Keratinocyte (primary cell): ENCODE measurements at regions not wholly inside any gene's neighbourhood (a gene's known extent, or its start where the extent isn't known, plus 50 kb on each side); places are given as distances from the start of the nearest gene placed in this dataset.

ENCODE experiments used
- DNase-seq: peaks from one replicate; pipeline ENCODE4 v3.0.0-alpha.2; 2011; ENCODE audit warnings: low read depth, missing footprints, low spot score
- FAIRE-seq: peaks from 2 replicates; lab custom pipeline; 2011; peaks lifted over from hg19 to GRCh38; lab: Jason Lieb, UNC
- H2AFZ ChIP-seq: 2 replicates; pipeline ENCODE4 v1.6.0; 2012; ENCODE audit warnings: low read length, control low read depth, inconsistent platforms; ENCODE audit not compliant: control insufficient read depth
- H3K27ac ChIP-seq: 2 replicates; pipeline ENCODE4 v1.5.1; 2011; ENCODE audit warnings: low read length; ENCODE audit not compliant: control insufficient read depth, insufficient read depth
- H3K27me3 ChIP-seq: 3 replicates; pipeline ENCODE4 v1.6.0; 2011; ENCODE audit warnings: low read length; ENCODE audit not compliant: control insufficient read depth, insufficient read depth; ENCODE audit errors: extremely low read depth
- H3K36me3 ChIP-seq, 2 experiments: 2 replicates in 1 of 2; 3 replicates in 1 of 2; pipeline ENCODE4 v1.5.1; 2011; ENCODE audit warnings: low read length in 2 of 2, mild to moderate bottlenecking in 1 of 2; ENCODE audit not compliant: control insufficient read depth in 2 of 2, insufficient read depth in 2 of 2; ENCODE audit errors: extremely low read depth in 1 of 2
- H3K4me1 ChIP-seq: 3 replicates; pipeline ENCODE4 v1.5.1; 2011; ENCODE audit warnings: low read length; ENCODE audit not compliant: control insufficient read depth, insufficient read depth; ENCODE audit errors: extremely low read depth
- H3K4me2 ChIP-seq: 3 replicates; pipeline ENCODE4 v1.6.0; 2011; ENCODE audit warnings: low read depth, low read length; ENCODE audit not compliant: control insufficient read depth, insufficient read depth; ENCODE audit errors: extremely low read depth
- H3K4me3 ChIP-seq, 3 experiments: fragments of 200-600 bp in 1 of 3; sonication (generic) in 1 of 3; 2 replicates in 2 of 3; 3 replicates in 1 of 3; pipeline ENCODE4 v1.5.1; 2011 to 2016; ENCODE audit warnings: low read length in 3 of 3, mild to moderate bottlenecking in 3 of 3, control low read depth in 2 of 3, inconsistent platforms in 1 of 3, low read depth in 1 of 3, mixed read lengths in 1 of 3, mixed run types in 1 of 3, moderate library complexity in 1 of 3; ENCODE audit not compliant: control insufficient read depth in 2 of 3, insufficient read depth in 2 of 3; ENCODE audit errors: extremely low read depth in 1 of 3
- H3K79me2 ChIP-seq: 2 replicates; pipeline ENCODE4 v1.6.0; 2012; ENCODE audit warnings: low read length; ENCODE audit not compliant: control insufficient read depth, insufficient read depth
- H3K9ac ChIP-seq: 3 replicates; pipeline ENCODE4 v1.6.0; 2011; ENCODE audit warnings: low read length; ENCODE audit not compliant: control insufficient read depth, insufficient read depth; ENCODE audit errors: extremely low read depth
- H3K9me1 ChIP-seq: 3 replicates; pipeline ENCODE4 v1.6.0; 2011; ENCODE audit warnings: low read length; ENCODE audit not compliant: control insufficient read depth, insufficient read depth; ENCODE audit errors: extremely low read depth
- H3K9me3 ChIP-seq: 2 replicates; pipeline ENCODE4 v1.5.1; 2012; ENCODE audit warnings: low read depth, low read length; ENCODE audit not compliant: control insufficient read depth
- H4K20me1 ChIP-seq: 3 replicates; pipeline ENCODE4 v1.6.0; 2011; ENCODE audit warnings: low read length; ENCODE audit not compliant: control insufficient read depth, insufficient read depth; ENCODE audit errors: extremely low read depth
- EZH2 ChIP-seq: IDR thresholded peaks from one replicate; pipeline ENCODE4 v1.6.1; 2012; ENCODE audit warnings: inconsistent platforms, mild to moderate bottlenecking, low read length, moderate library complexity
- dilution Hi-C: fragments of 300-500 bp; cut with MboI; formaldehyde crosslinking; loops from one replicate; pipeline ENCODE4 v1.7.0; 2020; ENCODE audit warnings: low sequenced_read_pairs; ENCODE audit not compliant: extremely low pct_ligation_motif_present
- TF ChIP-seq, protein P1 (sequence below), 3 experiments: IDR thresholded peaks in 1 of 3; conservative IDR thresholded peaks in 1 of 3; optimal IDR thresholded peaks in 1 of 3; 2 replicates in 2 of 3; 3 replicates in 1 of 3; pipeline versions ENCODE3 to v1.5.1; 2011; ENCODE audit warnings: low read length in 3 of 3, mild to moderate bottlenecking in 3 of 3, moderate library complexity in 2 of 3, control low read depth in 1 of 3, inconsistent platforms in 1 of 3; ENCODE audit not compliant: insufficient read depth in 2 of 3; ENCODE audit errors: extremely low read depth in 1 of 3

GRCh38 chr11:27963370-27963769 is 144.6 kb downstream of the KIF18A start:
- no peak for FAIRE-seq
- Histone ChIP-seq H3K9me1 (no peaks in the 10 kb centered on the region), H3K4me3 (no peak overlapping the region), H3K36me3 (no peaks in the 10 kb centered on the region), H3K27me3 (no peaks in the 10 kb centered on the region), H3K4me1 (no peaks in the 10 kb centered on the region), H2AFZ (no peak overlapping the region), H3K9ac (no peak overlapping the region), H3K4me2 (no peak overlapping the region), H4K20me1 (no peaks in the 10 kb centered on the region), H3K27ac (no peak overlapping the region), H3K79me2 (no peaks in the 10 kb centered on the region), H3K9me3 (no peaks in the 10 kb centered on the region)
- no peak for DNase-seq
- dilution Hi-C loops, result no loop called here
- no peak for TF ChIP-seq EZH2
- TF ChIP-seq, protein P1, sequence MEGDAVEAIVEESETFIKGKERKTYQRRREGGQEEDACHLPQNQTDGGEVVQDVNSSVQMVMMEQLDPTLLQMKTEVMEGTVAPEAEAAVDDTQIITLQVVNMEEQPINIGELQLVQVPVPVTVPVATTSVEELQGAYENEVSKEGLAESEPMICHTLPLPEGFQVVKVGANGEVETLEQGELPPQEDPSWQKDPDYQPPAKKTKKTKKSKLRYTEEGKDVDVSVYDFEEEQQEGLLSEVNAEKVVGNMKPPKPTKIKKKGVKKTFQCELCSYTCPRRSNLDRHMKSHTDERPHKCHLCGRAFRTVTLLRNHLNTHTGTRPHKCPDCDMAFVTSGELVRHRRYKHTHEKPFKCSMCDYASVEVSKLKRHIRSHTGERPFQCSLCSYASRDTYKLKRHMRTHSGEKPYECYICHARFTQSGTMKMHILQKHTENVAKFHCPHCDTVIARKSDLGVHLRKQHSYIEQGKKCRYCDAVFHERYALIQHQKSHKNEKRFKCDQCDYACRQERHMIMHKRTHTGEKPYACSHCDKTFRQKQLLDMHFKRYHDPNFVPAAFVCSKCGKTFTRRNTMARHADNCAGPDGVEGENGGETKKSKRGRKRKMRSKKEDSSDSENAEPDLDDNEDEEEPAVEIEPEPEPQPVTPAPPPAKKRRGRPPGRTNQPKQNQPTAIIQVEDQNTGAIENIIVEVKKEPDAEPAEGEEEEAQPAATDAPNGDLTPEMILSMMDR (optimal IDR thresholded peaks at IDR 0.05 in 1 of 3, IDR thresholded peaks at IDR 0.05 in 1 of 3, conservative IDR thresholded peaks at IDR 0.05 in 1 of 3; ENCODE audit: extremely low read depth in 1 of 3, insufficient read depth in 2 of 3, low read length in 3 of 3), result no peak

GRCh38 chr11:27949951-27950738 is 157.8 kb downstream of the KIF18A start:
- peaks cover 4% of the 10 kb centered on the region for H3K27me3 ChIP-seq
- H3K79me2 ChIP-seq, result no peaks in the 10 kb centered on the region
- no peak overlapping the region for H2AFZ ChIP-seq
- no peak for DNase-seq
- H3K4me2 ChIP-seq, result no peak overlapping the region
- dilution Hi-C loops, result no loop called here
- no peak overlapping the region for H3K27ac ChIP-seq
- H3K36me3 ChIP-seq, result no peaks in the 10 kb centered on the region
- no peaks in the 10 kb centered on the region for H4K20me1 ChIP-seq
- H3K4me1 ChIP-seq, result no peaks in the 10 kb centered on the region
- TF ChIP-seq EZH2, result no peak
- TF ChIP-seq, protein P1 (optimal IDR thresholded peaks at IDR 0.05 in 1 of 3, IDR thresholded peaks at IDR 0.05 in 1 of 3, conservative IDR thresholded peaks at IDR 0.05 in 1 of 3; ENCODE audit: extremely low read depth in 1 of 3, insufficient read depth in 2 of 3, low read length in 3 of 3), result no peak
- H3K4me3 ChIP-seq, result no peak overlapping the region
- no peaks in the 10 kb centered on the region for H3K9me1 ChIP-seq
- H3K9me3 ChIP-seq, result no peaks in the 10 kb centered on the region
- H3K9ac ChIP-seq, result no peak overlapping the region
- FAIRE-seq, result no peak
